Breast epithelium (tissue), 4 donors: ENCODE measurements at regions not wholly inside any gene's neighbourhood (a gene's known extent, or its start where the extent isn't known, plus 50 kb on each side); places are given as distances from the start of the nearest gene placed in this dataset.
"Not testable (repeated sequence)": the region's sequence is repeated elsewhere in the genome, so short reads cannot be mapped to it uniquely, and the experiment has no call there.

ENCODE experiments used
- DNase-seq, 2 donors: peaks; one replicate each; pipeline ENCODE4 v3.0.0-alpha.2; 2019; ENCODE audit warnings: low spot score in 2 of 2
- H3K27ac ChIP-seq, 2 donors: fragments of 200-600 bp; sonication (generic) in 1 of 2; one replicate each; pipeline ENCODE4 v1.5.1; 2016 to 2019; ENCODE audit warnings: mild to moderate bottlenecking in 1 of 2
- H3K27me3 ChIP-seq, 2 donors: fragments of 200-600 bp; sonication (generic) in 1 of 2; one replicate each; pipeline versions ENCODE4 v1.5.1 to v1.6.0; 2017 to 2019; ENCODE audit warnings: control low read depth in 1 of 2, mild to moderate bottlenecking in 1 of 2
- H3K36me3 ChIP-seq: fragments of 200-600 bp; one replicate; pipeline ENCODE4 v1.5.1; 2019
- H3K4me1 ChIP-seq, 2 donors: fragments of 200-600 bp; sonication (generic); one replicate each; pipeline ENCODE4 v1.5.1; 2016 to 2019; ENCODE audit warnings: control low read depth in 1 of 2
- H3K4me3 ChIP-seq, 3 donors: fragments of 200-600 bp; sonication (generic); 1 replicate in 2 of 3; 2 replicates in 1 of 3; pipeline ENCODE4 v1.5.1; 2016 to 2019; ENCODE audit warnings: mild to moderate bottlenecking in 3 of 3, moderate library complexity in 2 of 3
- H3K9me3 ChIP-seq, 2 donors: fragments of 200-600 bp; sonication (generic) in 1 of 2; one replicate each; pipeline ENCODE4 v1.5.1; 2016 to 2019; ENCODE audit warnings: control low read depth in 1 of 2
- CTCF ChIP-seq, 3 donors: fragments of 450-650 bp; IDR thresholded peaks; one replicate each; pipeline ENCODE4 v1.5.1; 2016 to 2017; ENCODE audit warnings: antibody characterized with exemption in 3 of 3, mild to moderate bottlenecking in 3 of 3, moderate library complexity in 3 of 3
- POLR2A ChIP-seq: fragments of 450-650 bp; IDR thresholded peaks from one replicate; pipeline ENCODE4 v1.6.1; 2016; ENCODE audit warnings: antibody characterized with exemption, mild to moderate bottlenecking, moderate library complexity
- POLR2AphosphoS5 ChIP-seq, 3 donors: sonication (generic); formaldehyde crosslinking; IDR thresholded peaks; one replicate each; pipeline ENCODE4 v1.6.1; 2017; ENCODE audit warnings: antibody characterized with exemption in 3 of 3
- intact Hi-C: fragments of 100-400 bp; cut with DNase I; formaldehyde crosslinking; loops from one replicate; pipeline ENCODE4 v1.15.1; 2023; ENCODE audit warnings: low total_unique reads

GRCh38 chr4:156293657-156294297, 340.1 kb upstream of the CTSO start:
- Histone ChIP-seq H3K4me1 (no peaks in the 10 kb centered on the region), H3K36me3 (no peaks in the 10 kb centered on the region), H3K27ac (no peak overlapping the region), H3K27me3 (no peaks in the 10 kb centered on the region), H3K9me3 (no peaks in the 10 kb centered on the region), H3K4me3 (no peak overlapping the region)
- intact Hi-C loops = no loop called here
- no peak for DNase-seq
- TF ChIP-seq CTCF (IDR thresholded peaks at IDR 0.05) (no peak), POLR2AphosphoS5 (IDR thresholded peaks at IDR 0.05) (no peak), POLR2A (no peak)

- Histone ChIP-seq H3K36me3 (no peaks in the 10 kb centered on the region), H3K27ac (no peak overlapping the region), H3K4me1 (no peaks in the 10 kb centered on the region), H3K27me3 (no peaks in the 10 kb centered on the region), H3K4me3 (no peak overlapping the region), H3K9me3 (no peaks in the 10 kb centered on the region)
- intact Hi-C loops = no loop called here
- DNase-seq = no peak
- TF ChIP-seq CTCF (IDR thresholded peaks at IDR 0.05) = no peak
- no peak for TF ChIP-seq POLR2A
- no peak for TF ChIP-seq POLR2AphosphoS5 (IDR thresholded peaks at IDR 0.05)
These were observed 337.7 kb upstream of the CTSO start for GRCh38 chr4:156291317-156291716.

- Histone ChIP-seq H3K9me3 (no peaks in the 10 kb centered on the region), H3K4me3 (no peak overlapping the region), H3K27me3 (no peaks in the 10 kb centered on the region), H3K4me1 (no peaks in the 10 kb centered on the region), H3K27ac (no peak overlapping the region), H3K36me3 (no peaks in the 10 kb centered on the region)
- intact Hi-C loops = no loop called here
- TF ChIP-seq CTCF (IDR thresholded peaks at IDR 0.05) = no peak
- no peak for TF ChIP-seq POLR2A
- TF ChIP-seq POLR2AphosphoS5 (IDR thresholded peaks at IDR 0.05) = no peak
- DNase-seq = no peak
These were observed 337.1 kb upstream of the CTSO start for GRCh38 chr4:156290811-156291210.

- intact Hi-C loops, H3K36me3 ChIP-seq, H3K27me3 ChIP-seq, H3K27ac ChIP-seq, H3K4me3 ChIP-seq, H3K9me3 ChIP-seq, DNase-seq, H3K4me1 ChIP-seq: not testable (repeated sequence)
These were observed 336.4 kb upstream of the CTSO start for GRCh38 chr4:156290026-156290425.

GRCh38 chr4:156280686-156281085, 327.0 kb upstream of the CTSO start:
- Histone ChIP-seq H3K27ac (no peak overlapping the region), H3K27me3 (no peaks in the 10 kb centered on the region), H3K9me3 (peaks cover 4% of the 10 kb centered on the region in 2 donors), H3K36me3 (no peaks in the 10 kb centered on the region), H3K4me1 (no peaks in the 10 kb centered on the region), H3K4me3 (no peak overlapping the region)
- DNase-seq = no peak
- TF ChIP-seq CTCF (IDR thresholded peaks at IDR 0.05) = no peak
- TF ChIP-seq POLR2AphosphoS5 (IDR thresholded peaks at IDR 0.05) = no peak
- TF ChIP-seq POLR2A = no peak
- intact Hi-C loops = no loop called here

- H3K4me3 ChIP-seq = no peak overlapping the region
- H3K9me3 ChIP-seq = no peaks in the 10 kb centered on the region
- intact Hi-C loops = no loop called here
- no peaks in the 10 kb centered on the region for H3K4me1 ChIP-seq
- no peaks in the 10 kb centered on the region for H3K27me3 ChIP-seq
- no peak overlapping the region for H3K27ac ChIP-seq
- DNase-seq = no peak
- no peaks in the 10 kb centered on the region for H3K36me3 ChIP-seq
- TF ChIP-seq POLR2A = no peak
These were observed 311.7 kb upstream of the CTSO start for GRCh38 chr4:156265407-156265806.
